ENCODE measurements at regions not wholly inside any gene's neighbourhood (a gene's known extent, or its start where the extent isn't known, plus 50 kb on each side); places are given as distances from the start of the nearest gene placed in this dataset.

- Histone ChIP-seq H3K27me3 (ENCODE audit: insufficient read depth, low read length) (no peaks in the 10 kb centered on the region), H3K4me3 (ENCODE audit: low read depth, low read length, poor library complexity, severe bottlenecking) (no peak overlapping the region), H3K4me2 (ENCODE audit: low read length) (no peak overlapping the region), H3K9me3 (ENCODE audit: low read length) (no peaks in the 10 kb centered on the region), H3K36me3 (ENCODE audit: insufficient read depth, low read length) (no peaks in the 10 kb centered on the region), H3F3A (ENCODE audit: insufficient read depth, low read length) (no peaks in the 10 kb centered on the region), H3K9me2 (ENCODE audit: low read depth, low read length) (no peaks in the 10 kb centered on the region), H3K27ac (ENCODE audit: low read depth, low read length, poor library complexity, severe bottlenecking) (peak overlapping the region; percentile 85), H3K4me1 (ENCODE audit: insufficient read depth, low read length, severe bottlenecking) (peaks cover 77% of the 10 kb centered on the region), H3K9ac (ENCODE audit: low read length) (no peak overlapping the region), H4K20me1 (ENCODE audit: insufficient read depth, low read length) (no peaks in the 10 kb centered on the region), H2AFZ (ENCODE audit: low read length) (no peak overlapping the region), H3K79me2 (ENCODE audit: insufficient read depth, low read length) (no peaks in the 10 kb centered on the region)
- TF ChIP-seq EZH2 (IDR thresholded peaks at IDR 0.05; ENCODE audit: borderline replicate concordance, low read length) (no peak), CTCF (IDR thresholded peaks at IDR 0.05; ENCODE audit: low read length) (no peak)
Observed at GRCh38 chr5:139743804-139744203, 51.8 kb upstream of the PSD2 start.

- Histone ChIP-seq H3K79me2 (ENCODE audit: insufficient read depth, low read length) (no peaks in the 10 kb centered on the region), H2AFZ (ENCODE audit: low read length) (no peak overlapping the region), H3K4me3 (ENCODE audit: low read depth, low read length, poor library complexity, severe bottlenecking) (no peak overlapping the region), H3K36me3 (ENCODE audit: insufficient read depth, low read length) (no peaks in the 10 kb centered on the region), H3K4me2 (ENCODE audit: low read length) (no peak overlapping the region), H3K4me1 (ENCODE audit: insufficient read depth, low read length, severe bottlenecking) (peaks cover 69% of the 10 kb centered on the region), H3F3A (ENCODE audit: insufficient read depth, low read length) (no peaks in the 10 kb centered on the region), H3K27ac (ENCODE audit: low read depth, low read length, poor library complexity, severe bottlenecking) (peak overlapping the region; percentile 85), H4K20me1 (ENCODE audit: insufficient read depth, low read length) (no peaks in the 10 kb centered on the region), H3K9ac (ENCODE audit: low read length) (peak overlapping the region; percentile 15; the same call in 1 of the 2 replicates), H3K9me2 (ENCODE audit: low read depth, low read length) (no peaks in the 10 kb centered on the region), H3K9me3 (ENCODE audit: low read length) (no peaks in the 10 kb centered on the region), H3K27me3 (ENCODE audit: insufficient read depth, low read length) (no peaks in the 10 kb centered on the region)
- TF ChIP-seq EZH2 (IDR thresholded peaks at IDR 0.05; ENCODE audit: borderline replicate concordance, low read length) (no peak), CTCF (IDR thresholded peaks at IDR 0.05; ENCODE audit: low read length) (no peak)
Observed at GRCh38 chr5:139744471-139745131, 51.0 kb upstream of the PSD2 start.

- TF ChIP-seq CTCF (IDR thresholded peaks at IDR 0.05; ENCODE audit: low read length), result no peak
- H3K27ac ChIP-seq (ENCODE audit: low read depth, low read length, poor library complexity, severe bottlenecking), result peak overlapping the region; percentile 85
- no peaks in the 10 kb centered on the region for H3K27me3 ChIP-seq (ENCODE audit: insufficient read depth, low read length)
- no peaks in the 10 kb centered on the region for H3K9me3 ChIP-seq (ENCODE audit: low read length)
- H3K4me3 ChIP-seq (ENCODE audit: low read depth, low read length, poor library complexity, severe bottlenecking), result peak overlapping the region; percentile 54
- no peaks in the 10 kb centered on the region for H3F3A ChIP-seq (ENCODE audit: insufficient read depth, low read length)
- H3K9me2 ChIP-seq (ENCODE audit: low read depth, low read length), result no peaks in the 10 kb centered on the region
- H4K20me1 ChIP-seq (ENCODE audit: insufficient read depth, low read length), result no peaks in the 10 kb centered on the region
- no peaks in the 10 kb centered on the region for H3K79me2 ChIP-seq (ENCODE audit: insufficient read depth, low read length)
- H2AFZ ChIP-seq (ENCODE audit: low read length), result no peak overlapping the region
- peak overlapping the region; percentile 80 for H3K4me2 ChIP-seq (ENCODE audit: low read length)
- H3K4me1 ChIP-seq (ENCODE audit: insufficient read depth, low read length, severe bottlenecking), result peaks cover 62% of the 10 kb centered on the region
- peak overlapping the region; percentile 13; the same call in 1 of the 2 replicates for H3K9ac ChIP-seq (ENCODE audit: low read length)
- H3K36me3 ChIP-seq (ENCODE audit: insufficient read depth, low read length), result no peaks in the 10 kb centered on the region
Observed at GRCh38 chr5:139745132-139745799, 50.3 kb upstream of the PSD2 start.

Measured in OCI-LY1 (cell line).